Body of pancreas (tissue), 4 donors: ENCODE measurements at regions not wholly inside any gene's neighbourhood (a gene's known extent, or its start where the extent isn't known, plus 50 kb on each side); places are given as distances from the start of the nearest gene placed in this dataset.

Source experiments
- POLR2A ChIP-seq, 3 donors: fragments of 450-650 bp; IDR thresholded peaks; one replicate each; pipeline ENCODE4 v1.6.1; 2016; ENCODE audit warnings: antibody characterized with exemption in 3 of 3, mild to moderate bottlenecking in 2 of 3
- TF ChIP-seq, protein P1 (sequence below), 7 experiments: fragments of 450-650 bp in 4 of 7; fragments of 200-600 bp in 3 of 7; sonication (generic) in 3 of 7; IDR thresholded peaks; one replicate each; pipeline ENCODE4 v1.5.1; 2016 to 2019; ENCODE audit warnings: antibody characterized with exemption in 7 of 7

DNA sequence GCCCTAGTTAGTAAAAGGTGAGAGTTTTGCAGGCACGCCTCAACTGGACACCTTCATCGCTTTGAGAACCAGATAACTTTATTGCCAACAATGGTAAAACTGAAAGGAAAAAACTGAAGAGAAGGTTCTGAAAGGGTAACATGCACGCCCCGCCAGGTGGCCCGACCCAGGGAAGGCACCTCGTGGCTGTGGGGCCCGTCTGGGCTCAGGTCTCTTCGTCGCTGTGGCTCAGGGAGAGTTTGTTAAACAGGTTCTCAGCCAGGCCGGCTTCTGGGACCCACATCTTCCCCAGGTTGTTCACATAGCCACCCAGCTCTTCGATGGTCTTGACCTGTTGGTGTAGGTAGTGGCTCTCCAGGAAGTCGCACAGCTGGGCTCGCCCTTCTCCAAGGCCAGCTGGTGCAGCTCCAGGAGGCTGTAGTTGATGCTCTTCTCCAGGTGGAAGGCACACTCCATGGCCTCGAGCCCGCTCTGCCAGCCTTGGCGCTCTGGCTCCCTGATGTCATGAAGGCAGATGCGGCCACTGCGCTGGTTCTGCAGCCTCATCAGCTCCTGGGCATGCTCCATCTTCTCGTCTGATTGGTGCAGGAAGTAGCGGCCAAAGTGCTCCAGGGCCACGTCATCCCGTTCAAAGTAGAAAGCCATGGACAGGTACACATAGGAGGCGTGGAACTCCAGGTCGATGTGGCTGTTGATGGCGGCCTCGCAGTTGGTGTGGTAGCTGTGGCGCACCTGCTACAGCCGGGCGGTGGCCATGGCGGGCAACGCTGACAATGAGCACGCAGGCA lies 69.7 kb downstream of the FAM47C start:
- TF ChIP-seq, protein P1, sequence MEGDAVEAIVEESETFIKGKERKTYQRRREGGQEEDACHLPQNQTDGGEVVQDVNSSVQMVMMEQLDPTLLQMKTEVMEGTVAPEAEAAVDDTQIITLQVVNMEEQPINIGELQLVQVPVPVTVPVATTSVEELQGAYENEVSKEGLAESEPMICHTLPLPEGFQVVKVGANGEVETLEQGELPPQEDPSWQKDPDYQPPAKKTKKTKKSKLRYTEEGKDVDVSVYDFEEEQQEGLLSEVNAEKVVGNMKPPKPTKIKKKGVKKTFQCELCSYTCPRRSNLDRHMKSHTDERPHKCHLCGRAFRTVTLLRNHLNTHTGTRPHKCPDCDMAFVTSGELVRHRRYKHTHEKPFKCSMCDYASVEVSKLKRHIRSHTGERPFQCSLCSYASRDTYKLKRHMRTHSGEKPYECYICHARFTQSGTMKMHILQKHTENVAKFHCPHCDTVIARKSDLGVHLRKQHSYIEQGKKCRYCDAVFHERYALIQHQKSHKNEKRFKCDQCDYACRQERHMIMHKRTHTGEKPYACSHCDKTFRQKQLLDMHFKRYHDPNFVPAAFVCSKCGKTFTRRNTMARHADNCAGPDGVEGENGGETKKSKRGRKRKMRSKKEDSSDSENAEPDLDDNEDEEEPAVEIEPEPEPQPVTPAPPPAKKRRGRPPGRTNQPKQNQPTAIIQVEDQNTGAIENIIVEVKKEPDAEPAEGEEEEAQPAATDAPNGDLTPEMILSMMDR (IDR thresholded peaks at IDR 0.05): no peak
- TF ChIP-seq POLR2A (IDR thresholded peaks at IDR 0.05): no peak
